H1 (cell line): ENCODE measurements at regions not wholly inside any gene's neighbourhood (a gene's known extent, or its start where the extent isn't known, plus 50 kb on each side); places are given as distances from the start of the nearest gene placed in this dataset.

ENCODE experiments used
- CTCF ChIA-PET: fragments of 300-600 bp; sonication (Branson Sonifier 250); formaldehyde crosslinking; loops from one replicate; lab custom pipeline; 2021; ENCODE audit not compliant: partially characterized antibody; lab: Charles Lee
- POLR2A ChIA-PET: fragments of 300-600 bp; sonication (Branson Sonifier 250); formaldehyde crosslinking; loops from one replicate; lab custom pipeline; 2021; ENCODE audit warnings: inconsistent platforms; ENCODE audit not compliant: partially characterized antibody; lab: Charles Lee
- DNase-seq, 2 experiments: peaks; one replicate each; pipeline versions ENCODE4 v3.0.0 to v3.0.0-alpha.2; 2010 to 2022; ENCODE audit warnings: low spot score in 2 of 2, low read depth in 1 of 2, mixed read lengths in 1 of 2
- FAIRE-seq: peaks from 2 replicates; lab custom pipeline; 2011; peaks lifted over from hg19 to GRCh38; lab: Jason Lieb, UNC
- H2AFZ ChIP-seq: 2 replicates; pipeline ENCODE4 v1.8.1; 2012; ENCODE audit warnings: low read length, inconsistent platforms
- H2AK5ac ChIP-seq: 2 replicates; pipeline ENCODE4 v1.6.1; 2013; ENCODE audit warnings: low read depth, low read length
- H2BK120ac ChIP-seq: replicated peaks from 2 replicates; pipeline ENCODE3; 2013; ENCODE audit warnings: low read depth, low read length, inconsistent platforms
- H2BK12ac ChIP-seq: 2 replicates; pipeline ENCODE4 v1.6.1; 2013; ENCODE audit warnings: low read depth, low read length
- H2BK15ac ChIP-seq: 2 replicates; pipeline ENCODE4 v1.6.1; 2013; ENCODE audit warnings: low read length
- H2BK20ac ChIP-seq: 2 replicates; pipeline ENCODE4 v1.6.1; 2013; ENCODE audit warnings: low read length
- H2BK5ac ChIP-seq: 2 replicates; pipeline ENCODE4 v1.6.1; 2013; ENCODE audit warnings: low read depth, low read length
- H3K14ac ChIP-seq: 2 replicates; pipeline ENCODE4 v1.6.1; 2013; ENCODE audit warnings: inconsistent platforms; ENCODE audit not compliant: insufficient read length
- H3K18ac ChIP-seq: 2 replicates; pipeline ENCODE4 v1.6.1; 2013; ENCODE audit warnings: low read length; ENCODE audit errors: extremely low read depth
- H3K23ac ChIP-seq: 2 replicates; pipeline ENCODE4 v1.6.1; 2013; ENCODE audit warnings: inconsistent platforms; ENCODE audit not compliant: insufficient read length
- H3K23me2 ChIP-seq: 2 replicates; pipeline ENCODE4 v1.6.1; 2013; ENCODE audit warnings: low read depth, low read length
- H3K27ac ChIP-seq: 2 replicates; pipeline ENCODE4 v1.6.1; 2011; ENCODE audit warnings: low read depth, low read length, inconsistent platforms
- H3K27me3 ChIP-seq, 4 experiments: replicated peaks in 1 of 4; 1 replicate in 1 of 4; 2 replicates in 3 of 4; pipeline versions ENCODE4 v1.6.1 to v1.8.1; 2011 to 2013; ENCODE audit warnings: low read length in 3 of 4, mild to moderate bottlenecking in 3 of 4, inconsistent platforms in 2 of 4, mixed read lengths in 2 of 4, moderate library complexity in 1 of 4; ENCODE audit not compliant: control insufficient read depth in 3 of 4, insufficient read depth in 3 of 4; ENCODE audit errors: extremely low read depth in 1 of 4
- H3K36me3 ChIP-seq, 4 experiments: 2 replicates each; pipeline versions ENCODE4 v1.6.1 to v1.8.1; 2011 to 2013; ENCODE audit warnings: mild to moderate bottlenecking in 4 of 4, low read length in 3 of 4, moderate library complexity in 2 of 4, control low read depth in 1 of 4, inconsistent platforms in 1 of 4; ENCODE audit not compliant: insufficient read depth in 4 of 4, control insufficient read depth in 2 of 4
- H3K4ac ChIP-seq: replicated peaks from 2 replicates; pipeline ENCODE3; 2013; ENCODE audit warnings: low read length, low read depth, mixed read lengths, inconsistent platforms; ENCODE audit not compliant: insufficient read length
- H3K4me1 ChIP-seq, 4 experiments: replicated peaks in 1 of 4; 1 replicate in 1 of 4; 2 replicates in 3 of 4; pipeline versions ENCODE4 v1.6.1 to v1.8.1; 2011 to 2013; ENCODE audit warnings: low read length in 3 of 4, inconsistent platforms in 2 of 4, mixed read lengths in 1 of 4; ENCODE audit not compliant: insufficient read depth in 4 of 4, control insufficient read depth in 3 of 4
- H3K4me2 ChIP-seq, 2 experiments: 2 replicates each; pipeline versions ENCODE4 v1.6.1 to v1.8.1; 2011 to 2013; ENCODE audit warnings: low read depth in 2 of 2, low read length in 2 of 2, control low read depth in 1 of 2, inconsistent platforms in 1 of 2, mild to moderate bottlenecking in 1 of 2; ENCODE audit not compliant: insufficient read depth in 1 of 2
- H3K4me3 ChIP-seq, 4 experiments: fragments of 200-600, 300-600 bp in 1 of 4; sonication (generic), shearing (Covaris generic), sonication (Bioruptor Twin) in 1 of 4; 2 replicates each; pipeline versions ENCODE4 v1.5.1 to v1.8.1; 2011 to 2016; ENCODE audit warnings: low read length in 4 of 4, low read depth in 3 of 4, control low read depth in 2 of 4, inconsistent platforms in 2 of 4, mild to moderate bottlenecking in 2 of 4, mixed read lengths in 1 of 4, moderate library complexity in 1 of 4; ENCODE audit not compliant: insufficient read depth in 2 of 4; ENCODE audit errors: extremely low read depth in 1 of 4
- H3K56ac ChIP-seq: replicated peaks from 2 replicates; pipeline ENCODE3; 2013; ENCODE audit warnings: low read depth, mild to moderate bottlenecking, mixed read lengths, low read length, inconsistent platforms; ENCODE audit not compliant: insufficient read length
- H3K79me1 ChIP-seq: 2 replicates; pipeline ENCODE4 v1.6.1; 2013; ENCODE audit warnings: low read depth, low read length, control low read depth
- H3K79me2 ChIP-seq, 2 experiments: 2 replicates each; pipeline versions ENCODE4 v1.6.1 to v1.8.1; 2012 to 2013; ENCODE audit warnings: low read length in 2 of 2, mild to moderate bottlenecking in 2 of 2, inconsistent platforms in 1 of 2; ENCODE audit not compliant: insufficient read depth in 2 of 2, control insufficient read depth in 1 of 2
- H3K9ac ChIP-seq, 4 experiments: replicated peaks in 1 of 4; 1 replicate in 1 of 4; 2 replicates in 3 of 4; pipeline versions ENCODE4 v1.6.1 to v1.8.1; 2011 to 2013; ENCODE audit warnings: low read depth in 3 of 4, low read length in 3 of 4, control low read depth in 2 of 4, mild to moderate bottlenecking in 2 of 4, moderate library complexity in 2 of 4, inconsistent platforms in 1 of 4; ENCODE audit errors: extremely low read depth in 1 of 4
- H3K9me3 ChIP-seq, 2 experiments: 2 replicates each; pipeline versions ENCODE4 v1.6.1 to v1.8.1; 2012 to 2013; ENCODE audit warnings: mild to moderate bottlenecking in 2 of 2, moderate library complexity in 2 of 2, control low read depth in 1 of 2, inconsistent platforms in 1 of 2, low read depth in 1 of 2, low read length in 1 of 2, mixed read lengths in 1 of 2; ENCODE audit not compliant: insufficient read depth in 2 of 2
- H4K20me1 ChIP-seq, 2 experiments: replicated peaks in 1 of 2; 2 replicates each; pipeline versions ENCODE3 to v1.8.1; 2011 to 2013; ENCODE audit warnings: inconsistent platforms in 2 of 2, low read length in 2 of 2, mild to moderate bottlenecking in 1 of 2; ENCODE audit not compliant: insufficient read depth in 2 of 2, control insufficient read depth in 1 of 2
- H4K5ac ChIP-seq: 2 replicates; pipeline ENCODE4 v1.6.1; 2013; ENCODE audit warnings: low read length, low read depth, mixed read lengths, inconsistent platforms; ENCODE audit not compliant: insufficient read length
- H4K8ac ChIP-seq: 2 replicates; pipeline ENCODE4 v1.8.0; 2013; ENCODE audit warnings: mild to moderate bottlenecking, moderate library complexity, low read length, inconsistent platforms; ENCODE audit not compliant: insufficient read depth; ENCODE audit errors: extremely low read depth
- H4K91ac ChIP-seq: replicated peaks from 2 replicates; pipeline ENCODE3; 2013; ENCODE audit warnings: low read length, mixed read lengths, inconsistent platforms; ENCODE audit not compliant: insufficient read length
- CBX8 ChIP-seq: fragments of 300-800, 300-1000 bp; sonication (generic); IDR thresholded peaks from 2 replicates; pipeline ENCODE4 v1.7.1; 2016; ENCODE audit warnings: low read depth, low read length, borderline replicate concordance
- CEBPB ChIP-seq: IDR thresholded peaks from 2 replicates; pipeline ENCODE4 v1.6.1; 2012; ENCODE audit warnings: low read depth, low read length
- HDAC6 ChIP-seq: IDR thresholded peaks from one replicate; pipeline ENCODE4 v1.7.1; 2012; ENCODE audit warnings: low read depth, mild to moderate bottlenecking, inconsistent platforms, low read length, moderate library complexity
- NANOG ChIP-seq: IDR thresholded peaks from 2 replicates; pipeline ENCODE4 v1.6.1; 2011; ENCODE audit warnings: low read length, low read depth, mild to moderate bottlenecking, inconsistent platforms; ENCODE audit not compliant: insufficient read depth, poor library complexity, severe bottlenecking
- POLR2A ChIP-seq, 2 experiments: IDR thresholded peaks; 1 replicate in 1 of 2; 2 replicates in 1 of 2; pipeline ENCODE4 v1.6.1; 2011; ENCODE audit warnings: low read depth in 2 of 2, low read length in 2 of 2, mild to moderate bottlenecking in 2 of 2; ENCODE audit errors: control extremely low read depth in 1 of 2
- POLR2AphosphoS5 ChIP-seq: IDR thresholded peaks from 2 replicates; pipeline ENCODE4 v1.6.1; 2011; ENCODE audit warnings: low read depth, low read length
- RAD21 ChIP-seq, 2 experiments: IDR thresholded peaks in 1 of 2; conservative IDR thresholded peaks in 1 of 2; 2 replicates each; pipeline ENCODE4 v1.6.1; 2011; ENCODE audit warnings: low read depth in 2 of 2, low read length in 2 of 2, improper control_type of control experiment in 1 of 2, inconsistent platforms in 1 of 2, mild to moderate bottlenecking in 1 of 2, moderate library complexity in 1 of 2
- RFX5 ChIP-seq: IDR thresholded peaks from 2 replicates; pipeline ENCODE4 v1.6.1; 2011; ENCODE audit warnings: low read depth, low read length, improper control_type of control experiment, borderline replicate concordance
- SIRT6 ChIP-seq: IDR thresholded peaks from one replicate; pipeline ENCODE4 v1.7.1; 2012; ENCODE audit warnings: low read length, inconsistent platforms
- SP2 ChIP-seq: IDR thresholded peaks from 2 replicates; pipeline ENCODE4 v1.6.1; 2012; ENCODE audit warnings: mild to moderate bottlenecking, low read length, inconsistent platforms
- TEAD4 ChIP-seq: IDR thresholded peaks from 2 replicates; pipeline ENCODE4 v1.6.1; 2012; ENCODE audit warnings: low read depth, low read length, inconsistent platforms, mixed read lengths
- WGBS, 2 experiments: shearing (Covaris generic) in 1 of 2; methylation state at CpG; one replicate each; pipeline versions ENCODE4 v1.1.6 to v1.1.7; 2013 to 2015; ENCODE audit warnings: low lambda C conversion rate in 2 of 2, mixed read lengths in 2 of 2, inconsistent platforms in 1 of 2, low coverage in 1 of 2, missing lambda C conversion rate in 1 of 2; ENCODE audit not compliant: insufficient replicate concordance in 2 of 2, insufficient coverage in 1 of 2, insufficient read length in 1 of 2; ENCODE audit errors: extremely low coverage in 1 of 2, missing lambda C conversion rate in 1 of 2; 5-methylcytosine and 5-hydroxymethylcytosine counted together

- no peaks in the 10 kb centered on the region for H3K79me1 ChIP-seq
- no peak overlapping the region for H2BK15ac ChIP-seq
- H3K18ac ChIP-seq = no peak overlapping the region
- no peak for TF ChIP-seq RAD21 (IDR thresholded peaks at IDR 0.05 in 1 of 2, conservative IDR thresholded peaks at IDR 0.05 in 1 of 2; ENCODE audit: low read depth in 2 of 2, low read length in 2 of 2)
- TF ChIP-seq TEAD4 = no peak
- no peak for TF ChIP-seq CBX8
- TF ChIP-seq POLR2A (IDR thresholded peaks at IDR 0.05; ENCODE audit: control extremely low read depth in 1 of 2, low read depth in 2 of 2, low read length in 2 of 2) = no peak
- no peak for TF ChIP-seq SIRT6
- no peak for TF ChIP-seq CEBPB
- no peak for TF ChIP-seq HDAC6
- TF ChIP-seq RFX5 = no peak
- TF ChIP-seq NANOG = no peak
- no peak for TF ChIP-seq SP2
- TF ChIP-seq POLR2AphosphoS5 = no peak
- no peak overlapping the region for H4K8ac ChIP-seq
- H3K23ac ChIP-seq = no peak overlapping the region
- no peak for DNase-seq
- no peak overlapping the region for H2BK120ac ChIP-seq
- H4K20me1 ChIP-seq = no peaks in the 10 kb centered on the region
- H3K4me3 ChIP-seq = no peak overlapping the region
- H3K23me2 ChIP-seq = no peaks in the 10 kb centered on the region; the same call in 1 of the 2 replicates
- H3K9me3 ChIP-seq = no peaks in the 10 kb centered on the region
- H2AFZ ChIP-seq = no peak overlapping the region
- H3K27me3 ChIP-seq = no peaks in the 10 kb centered on the region
- no peak overlapping the region for H3K56ac ChIP-seq
- no peaks in the 10 kb centered on the region for H3K36me3 ChIP-seq
- no peak overlapping the region for H3K14ac ChIP-seq
- no peak overlapping the region for H2BK12ac ChIP-seq
- no peak overlapping the region for H2AK5ac ChIP-seq
- no peak overlapping the region for H2BK20ac ChIP-seq
- H3K4me2 ChIP-seq = no peak overlapping the region
- ChIA-PET POLR2A (no interaction called here), CTCF (no interaction called here)
- WGBS, 2 experiments = 92% methylated on average over 1 of the region's 1 CpG; no CpG with 5 or more reads in 1 of the 2 experiments
- FAIRE-seq = no peak
- H3K4ac ChIP-seq = no peak overlapping the region
- no peaks in the 10 kb centered on the region for H3K79me2 ChIP-seq
- H4K5ac ChIP-seq = no peak overlapping the region
- H3K4me1 ChIP-seq = no peaks in the 10 kb centered on the region
- no peak overlapping the region for H4K91ac ChIP-seq
- H3K27ac ChIP-seq = no peak overlapping the region
- no peak overlapping the region for H2BK5ac ChIP-seq
- no peak overlapping the region for H3K9ac ChIP-seq
Measured at GRCh38 chr6:22770054-22770453, 200.7 kb downstream of the HDGFL1 start.
